Endothelial cell of umbilical vein (primary cell): ENCODE measurements at regions not wholly inside any gene's neighbourhood (a gene's known extent, or its start where the extent isn't known, plus 50 kb on each side); places are given as distances from the start of the nearest gene placed in this dataset.

Experiments used
- BruUV-seq: library from RNA; stranded (reverse); fragments of 400-500 nt; replicated peaks from 2 replicates; lab custom pipeline; 2021; lab: Mats Ljungman, UMichigan
- CTCF ChIA-PET: fragments of 300-600, 350-600 bp; sonication (Branson Sonifier 250); formaldehyde crosslinking; loops from one replicate; lab custom pipeline; 2021; ENCODE audit warnings: antibody characterized with exemption, inconsistent platforms; lab: Charles Lee
- POLR2A ChIA-PET: fragments of 300-600, 350-600 bp; sonication (Branson Sonifier 250); formaldehyde crosslinking; loops from one replicate; lab custom pipeline; 2021; ENCODE audit warnings: antibody characterized with exemption, inconsistent platforms; lab: Charles Lee
- DNase-seq: peaks from one replicate; pipeline ENCODE4 v3.0.0-alpha.2; 2011; ENCODE audit warnings: low read depth, low spot score
- FAIRE-seq: peaks from 2 replicates; lab custom pipeline; 2011; peaks lifted over from hg19 to GRCh38; lab: Jason Lieb, UNC
- H2AFZ ChIP-seq: 2 replicates; pipeline ENCODE4 v1.6.0; 2012; ENCODE audit warnings: low read depth, low read length, control low read depth, inconsistent platforms
- H3K27ac ChIP-seq: 2 replicates; pipeline ENCODE4 v1.5.1; 2011; ENCODE audit warnings: low read depth, mild to moderate bottlenecking, control low read depth, low read length, moderate library complexity; ENCODE audit not compliant: insufficient read depth
- H3K27me3 ChIP-seq, 2 experiments: 2 replicates each; pipeline versions ENCODE4 v1.6.0 to v1.6.1; 2011; ENCODE audit warnings: low read length in 2 of 2, mixed read lengths in 1 of 2; ENCODE audit not compliant: control insufficient read depth in 2 of 2, insufficient read depth in 2 of 2
- H3K36me3 ChIP-seq, 2 experiments: 2 replicates in 1 of 2; 3 replicates in 1 of 2; pipeline ENCODE4 v1.5.1; 2011; ENCODE audit warnings: low read length in 2 of 2, mild to moderate bottlenecking in 1 of 2, moderate library complexity in 1 of 2; ENCODE audit not compliant: control insufficient read depth in 2 of 2, insufficient read depth in 2 of 2; ENCODE audit errors: extremely low read depth in 1 of 2
- H3K4me1 ChIP-seq: 3 replicates; pipeline ENCODE4 v1.5.1; 2011; ENCODE audit warnings: mild to moderate bottlenecking, low read length; ENCODE audit not compliant: control insufficient read depth, insufficient read depth; ENCODE audit errors: extremely low read depth
- H3K4me2 ChIP-seq: 2 replicates; pipeline ENCODE4 v1.6.1; 2011; ENCODE audit warnings: low read length, control low read depth, mixed read lengths; ENCODE audit not compliant: insufficient read depth
- H3K4me3 ChIP-seq, 3 experiments: fragments of 200-600 bp in 1 of 3; sonication (generic), shearing (Covaris generic) in 1 of 3; replicated peaks in 1 of 3; 2 replicates each; pipeline ENCODE4 v1.5.1; 2011 to 2016; ENCODE audit warnings: control low read depth in 3 of 3, low read length in 3 of 3, mild to moderate bottlenecking in 2 of 3, inconsistent platforms in 1 of 3, low read depth in 1 of 3, moderate library complexity in 1 of 3; ENCODE audit not compliant: insufficient read depth in 1 of 3
- H3K79me2 ChIP-seq: 2 replicates; pipeline ENCODE4 v1.6.0; 2012; ENCODE audit warnings: low read length, inconsistent platforms; ENCODE audit not compliant: control insufficient read depth, insufficient read depth
- H3K9ac ChIP-seq: replicated peaks from 2 replicates; pipeline ENCODE3; 2011; ENCODE audit warnings: low read length, control low read depth; ENCODE audit not compliant: insufficient read depth; ENCODE audit errors: extremely low read depth
- H3K9me1 ChIP-seq: replicated peaks from 3 replicates; pipeline ENCODE4 v1.6.0; 2011; ENCODE audit warnings: mild to moderate bottlenecking, low read length; ENCODE audit not compliant: control insufficient read depth, insufficient read depth; ENCODE audit errors: extremely low read depth
- H3K9me3 ChIP-seq: replicated peaks from 2 replicates; pipeline ENCODE4 v1.5.1; 2012; ENCODE audit warnings: low read length, inconsistent platforms; ENCODE audit not compliant: control insufficient read depth, insufficient read depth
- H4K20me1 ChIP-seq: replicated peaks from 2 replicates; pipeline ENCODE3; 2011; ENCODE audit warnings: mild to moderate bottlenecking, low read length; ENCODE audit not compliant: control insufficient read depth, insufficient read depth; ENCODE audit errors: extremely low read depth
- CTCF ChIP-seq, 2 donors: IDR thresholded peaks; 1 replicate in 1 of 2; 2 replicates in 1 of 2; pipeline ENCODE4 v1.5.1; 2011; ENCODE audit warnings: low read length in 2 of 2, mild to moderate bottlenecking in 2 of 2, moderate library complexity in 2 of 2, control low read depth in 1 of 2, inconsistent platforms in 1 of 2, low read depth in 1 of 2; ENCODE audit not compliant: insufficient read depth in 1 of 2; ENCODE audit errors: extremely low read depth in 1 of 2
- EZH2 ChIP-seq: IDR thresholded peaks from 2 replicates; pipeline ENCODE4 v1.6.1; 2012; ENCODE audit warnings: borderline replicate concordance, low read depth, mild to moderate bottlenecking, moderate library complexity, low read length, inconsistent platforms; ENCODE audit not compliant: severe bottlenecking
- FOS ChIP-seq: IDR thresholded peaks from 2 replicates; pipeline ENCODE4 v1.6.1; 2011; ENCODE audit warnings: mild to moderate bottlenecking, low read length, moderate library complexity, borderline replicate concordance; ENCODE audit not compliant: insufficient read depth
- GATA2 ChIP-seq: IDR thresholded peaks from 2 replicates; pipeline ENCODE4 v1.7.0; 2011; ENCODE audit warnings: low read depth, mild to moderate bottlenecking, moderate library complexity, mixed read lengths, low read length; ENCODE audit not compliant: insufficient read length, insufficient read depth
- JUN ChIP-seq: IDR thresholded peaks from 2 replicates; pipeline ENCODE4 v1.6.1; 2011; ENCODE audit warnings: borderline replicate concordance, low read depth; ENCODE audit not compliant: insufficient read length, insufficient read depth
- MAX ChIP-seq: IDR thresholded peaks from 2 replicates; pipeline ENCODE4 v1.6.1; 2011; ENCODE audit not compliant: insufficient read depth, insufficient read length
- MYC ChIP-seq: IDR thresholded peaks from one replicate; pipeline ENCODE4 v1.6.1; 2011; ENCODE audit warnings: mild to moderate bottlenecking, low read depth, low read length
- POLR2A ChIP-seq: IDR thresholded peaks from 2 replicates; pipeline ENCODE4 v1.6.1; 2012; ENCODE audit warnings: low read depth, mild to moderate bottlenecking, control low read depth, low read length
- POLR2AphosphoS5 ChIP-seq: IDR thresholded peaks from 2 replicates; pipeline ENCODE4 v1.6.1; 2012; ENCODE audit warnings: low read depth, mild to moderate bottlenecking, control low read depth, low read length, moderate library complexity; ENCODE audit not compliant: insufficient read depth
- dilution Hi-C: fragments of 300-500 bp; cut with MboI; formaldehyde crosslinking; loops from one replicate; pipeline ENCODE4 v1.15.0; 2019; ENCODE audit warnings: low sequenced_read_pairs; ENCODE audit not compliant: extremely low pct_ligation_motif_present
- intact Hi-C: fragments of 100-400 bp; cut with micrococcal nuclease; formaldehyde crosslinking; loops from one replicate; pipeline ENCODE4 v1.10.0; 2022

- Histone ChIP-seq H3K27ac (no peak overlapping the region), H3K9ac (no peak overlapping the region), H2AFZ (no peak overlapping the region), H3K27me3 (no peaks in the 10 kb centered on the region), H3K79me2 (no peaks in the 10 kb centered on the region), H3K4me1 (peaks cover 15% of the 10 kb centered on the region), H3K36me3 (no peaks in the 10 kb centered on the region), H3K9me3 (no peaks in the 10 kb centered on the region), H3K4me3 (no peak overlapping the region), H3K4me2 (no peak overlapping the region), H4K20me1 (no peaks in the 10 kb centered on the region), H3K9me1 (no peaks in the 10 kb centered on the region)
- dilution Hi-C loops: no loop called here
- intact Hi-C loops: no loop called here
- FAIRE-seq (no peak), DNase-seq (no peak)
- no peak for TF ChIP-seq POLR2AphosphoS5
- POLR2A ChIA-PET: interaction anchor here (0.7 kb wide), 1 partner anchor 14 kb away, joined by 9 read pairs; no protein-coding TSS in a partner anchor
- CTCF ChIA-PET: interaction anchor here (1.4 kb wide), 1 partner anchor 23 kb away, joined by 3 read pairs; no protein-coding TSS in a partner anchor
- BruUV-seq: no TSS peak
Measured at GRCh38 chr16:86814256-86814655, 235.9 kb downstream of the FOXL1 start.

GRCh38 chr16:86816930-86817625, 238.7 kb downstream of the FOXL1 start:
- FAIRE-seq: peak; percentile 43
- intact Hi-C loops: no loop called here
- no peaks in the 10 kb centered on the region for H3K79me2 ChIP-seq
- no peak overlapping the region for H3K27ac ChIP-seq
- dilution Hi-C loops: no loop called here
- H4K20me1 ChIP-seq: no peaks in the 10 kb centered on the region
- H3K4me1 ChIP-seq: peaks cover 15% of the 10 kb centered on the region
- H3K9ac ChIP-seq: no peak overlapping the region
- H3K4me3 ChIP-seq: no peak overlapping the region
- no peaks in the 10 kb centered on the region for H3K36me3 ChIP-seq
- no peak for TF ChIP-seq EZH2
- TF ChIP-seq MYC: no peak
- no peak for TF ChIP-seq POLR2A
- TF ChIP-seq GATA2: no peak
- no peak for TF ChIP-seq JUN
- no peak for TF ChIP-seq FOS
- no peak for TF ChIP-seq MAX
- no peak for TF ChIP-seq POLR2AphosphoS5
- TF ChIP-seq CTCF (IDR thresholded peaks at IDR 0.05; ENCODE audit: extremely low read depth in 1 of 2, insufficient read depth in 1 of 2, low read depth in 1 of 2, low read length in 2 of 2): no peak
- ChIA-PET POLR2A (no interaction called here), CTCF (interaction anchor here (1.5 to 2.4 kb wide), 2 partner anchors 57 to 246 kb away, joined by 4 to 10 read pairs; no protein-coding TSS in a partner anchor)
- H2AFZ ChIP-seq: no peak overlapping the region
- no TSS peak for BruUV-seq
- H3K9me3 ChIP-seq: no peaks in the 10 kb centered on the region
- no peak overlapping the region for H3K4me2 ChIP-seq
- H3K27me3 ChIP-seq: no peaks in the 10 kb centered on the region
- DNase-seq: no peak
- H3K9me1 ChIP-seq: no peaks in the 10 kb centered on the region
